ENCODE measurements at regions not wholly inside any gene's neighbourhood (a gene's known extent, or its start where the extent isn't known, plus 50 kb on each side); places are given as distances from the start of the nearest gene placed in this dataset.

GRCh38 chr5:124663101-124663506 lies 83.3 kb downstream of the ZNF608 start:
- no peak for DNase-seq

DNA sequence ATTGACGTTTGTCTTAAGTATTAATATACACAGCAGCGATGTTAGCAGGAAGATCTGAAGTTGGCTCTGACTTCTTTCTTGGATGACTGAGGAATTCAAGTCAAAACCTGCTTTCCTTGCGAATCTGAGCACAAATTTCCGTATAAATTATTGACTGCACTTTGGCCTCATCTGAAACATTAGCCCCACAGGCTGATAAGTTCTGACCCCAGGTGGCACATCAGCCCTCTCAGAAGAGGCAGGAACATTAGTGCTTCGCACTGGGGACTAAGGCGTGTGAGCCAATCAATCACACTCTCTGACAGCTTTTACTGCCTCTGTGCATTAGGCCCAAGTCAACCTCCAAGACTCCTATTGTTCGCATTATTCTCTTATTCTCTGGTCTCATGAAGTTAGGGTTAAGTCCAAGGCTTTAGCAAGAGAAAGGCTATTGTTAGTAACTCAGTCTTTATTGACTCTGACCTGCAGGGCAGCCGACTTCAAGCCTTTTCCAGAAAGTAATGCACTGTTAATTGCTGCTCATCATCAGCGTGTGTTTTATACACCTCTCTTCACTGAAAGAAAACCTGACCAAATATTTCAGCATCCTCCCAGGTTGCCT lies 84.2 kb downstream of the ZNF608 start:
- DNase-seq: no peak

DNA sequence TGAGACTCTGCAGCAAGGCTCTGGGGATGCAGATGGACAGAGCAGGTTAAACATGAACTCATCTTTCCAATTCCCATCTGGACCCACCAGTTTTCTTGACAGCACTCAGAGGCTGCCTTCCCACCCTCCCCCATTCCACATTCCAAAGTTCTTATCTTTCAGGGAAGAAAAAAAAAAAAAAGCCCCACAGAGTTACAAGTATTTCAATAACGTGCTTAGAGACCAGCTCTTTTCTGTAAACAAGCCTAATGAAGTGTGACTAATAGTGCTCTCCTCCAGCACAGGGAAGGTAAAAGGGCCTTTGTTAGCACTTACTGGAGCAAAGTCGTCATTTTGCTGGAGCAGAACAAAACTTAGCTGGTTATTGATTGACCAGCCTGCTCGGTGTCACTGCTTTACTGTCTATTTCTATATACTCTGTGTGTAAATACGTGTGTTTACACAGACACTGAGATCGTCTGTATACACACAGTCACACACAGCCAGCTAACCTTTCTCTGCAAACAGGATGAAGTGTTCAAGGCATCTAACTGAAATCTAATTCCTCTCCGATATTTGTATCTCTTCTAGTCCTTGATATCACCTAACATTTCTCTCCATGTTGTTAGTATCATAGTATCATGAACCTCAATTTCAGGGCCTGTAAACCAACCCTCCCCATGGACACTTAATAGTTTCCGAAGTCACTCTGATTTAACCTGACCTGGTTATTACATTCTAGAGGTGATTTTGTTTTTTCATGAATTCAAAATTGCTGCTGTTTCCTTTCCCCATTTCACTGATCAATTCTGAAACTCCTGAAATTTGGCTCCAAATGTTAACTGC lies 84.9 kb downstream of the ZNF608 start:
- no peak for DNase-seq

- no peak for DNase-seq
Measured at GRCh38 chr5:124660229-124661093, 86.0 kb downstream of the ZNF608 start.

DNA sequence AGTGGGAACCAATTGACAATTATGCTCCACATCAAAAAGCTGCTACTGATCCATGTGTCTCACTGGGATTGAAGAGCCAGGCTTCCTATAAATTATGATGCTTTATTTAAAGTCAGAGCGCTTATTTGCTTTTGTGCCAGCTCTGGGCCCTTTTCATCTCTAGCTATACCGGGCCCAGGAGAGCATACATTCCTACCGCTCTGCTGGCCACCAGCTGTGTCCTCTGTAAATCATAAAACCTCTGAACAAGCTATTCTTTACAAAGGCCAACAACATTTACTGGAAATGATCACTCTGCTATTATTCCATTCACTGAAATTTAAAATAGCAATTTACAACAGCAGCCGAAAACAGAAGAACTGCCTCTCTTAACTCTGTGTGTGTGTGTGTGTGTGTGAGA lies 86.6 kb downstream of the ZNF608 start:
- no peak for DNase-seq

GRCh38 chr5:124658867-124659557 lies 87.4 kb downstream of the ZNF608 start:
- DNase-seq: peak in 1 of 2 donors; percentile 13

- DNase-seq: no peak
Measured at GRCh38 chr5:124655921-124656511, 90.4 kb downstream of the ZNF608 start.

DNA sequence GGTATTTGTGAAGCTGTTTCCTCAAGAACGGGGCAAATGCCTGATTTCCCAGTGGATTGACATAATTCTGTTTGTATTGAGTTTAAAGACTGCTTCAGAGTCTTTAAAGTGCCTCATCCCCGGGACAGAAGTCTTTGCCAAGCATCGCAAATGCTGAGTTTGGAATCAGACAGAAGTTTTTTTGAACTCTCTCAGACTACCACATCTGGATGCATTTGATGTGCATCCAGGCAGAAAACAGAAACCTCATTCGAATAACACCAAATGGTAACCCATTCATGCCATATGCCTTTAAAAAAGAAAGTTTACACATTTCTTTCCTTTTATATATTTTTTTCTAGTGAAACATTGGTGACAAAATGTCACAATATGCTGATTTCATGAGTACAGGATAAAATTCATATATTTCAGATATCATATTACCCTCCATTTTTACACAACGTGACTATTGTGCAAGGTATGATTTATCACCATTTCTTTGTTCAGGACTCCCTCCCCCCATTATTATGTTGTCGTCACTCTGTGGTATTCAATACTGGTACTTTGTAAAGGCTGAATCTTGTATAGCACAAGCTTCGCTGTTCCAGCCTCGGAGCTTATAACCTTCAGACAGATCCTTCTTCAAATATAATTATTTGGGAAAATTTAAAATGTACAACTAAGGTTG lies 91.1 kb downstream of the ZNF608 start:
- no peak for DNase-seq

DNA sequence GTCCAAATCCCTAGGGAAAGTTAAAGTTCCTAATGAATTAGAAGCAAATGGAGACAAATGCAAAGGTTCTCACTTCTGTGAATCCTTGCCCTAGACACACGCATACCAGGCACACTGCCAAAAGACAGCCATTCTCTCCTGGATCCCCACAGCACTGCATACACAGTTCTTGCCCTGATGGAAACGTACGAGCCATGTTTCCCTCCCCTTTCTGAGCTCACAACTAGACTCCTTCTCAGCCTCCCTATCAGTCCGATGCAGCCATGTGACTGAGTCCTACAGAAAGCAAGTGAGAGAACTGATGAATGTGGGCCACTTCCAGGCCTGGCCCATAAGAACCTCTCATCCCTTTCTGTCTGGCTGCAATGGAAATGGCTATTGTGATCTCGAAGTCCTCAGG lies 92.0 kb downstream of the ZNF608 start:
- DNase-seq: no peak

GRCh38 chr5:124653666-124654065 lies 92.8 kb downstream of the ZNF608 start:
- no peak for DNase-seq

- DNase-seq: no peak
Measured at GRCh38 chr5:124652892-124653441, 93.5 kb downstream of the ZNF608 start.

- DNase-seq: no peak
Measured at GRCh38 chr5:124652514-124652819, 94.0 kb downstream of the ZNF608 start.

GRCh38 chr5:124651663-124652513 lies 94.6 kb downstream of the ZNF608 start:
- DNase-seq: peak in 1 of 2 donors; percentile 64

DNA sequence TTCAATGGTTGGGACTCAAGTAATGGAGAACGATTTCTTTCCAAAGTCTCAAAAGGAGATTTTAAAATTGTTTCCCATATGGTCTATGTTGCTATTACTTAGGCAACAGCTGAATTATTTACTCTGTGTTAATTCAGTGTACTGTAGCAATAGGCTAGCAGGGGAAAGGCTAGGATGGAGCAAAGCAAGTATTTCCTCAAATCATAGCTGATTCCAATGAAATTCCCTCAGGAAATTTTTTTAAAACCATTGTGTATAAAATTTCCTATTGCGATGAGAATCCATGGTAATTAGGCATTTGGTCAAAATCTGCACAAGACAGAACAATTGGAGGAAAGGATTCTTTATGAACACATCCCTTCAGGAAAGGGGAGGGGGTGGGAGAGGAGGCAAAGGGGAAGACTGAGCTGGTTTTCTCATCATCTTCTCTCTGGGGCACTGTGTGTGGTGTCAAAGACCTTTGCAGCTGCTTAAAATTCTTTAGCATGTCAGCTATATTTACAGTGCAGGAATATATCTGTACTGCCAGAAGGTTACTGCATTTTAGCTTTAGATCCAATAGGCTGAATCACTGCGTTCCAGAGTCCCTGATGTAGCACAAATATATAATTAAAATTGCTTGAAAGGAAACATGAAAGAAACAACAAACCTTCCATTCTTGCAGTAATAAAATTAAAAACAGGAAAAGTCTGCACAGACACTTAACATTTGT lies 95.3 kb downstream of the ZNF608 start:
- no peak for DNase-seq

- DNase-seq: no peak
Measured at GRCh38 chr5:124650147-124650561, 96.3 kb downstream of the ZNF608 start.

- peak; percentile 70 to 90 for DNase-seq
Measured at GRCh38 chr5:124649491-124650146, 96.8 kb downstream of the ZNF608 start.

DNA sequence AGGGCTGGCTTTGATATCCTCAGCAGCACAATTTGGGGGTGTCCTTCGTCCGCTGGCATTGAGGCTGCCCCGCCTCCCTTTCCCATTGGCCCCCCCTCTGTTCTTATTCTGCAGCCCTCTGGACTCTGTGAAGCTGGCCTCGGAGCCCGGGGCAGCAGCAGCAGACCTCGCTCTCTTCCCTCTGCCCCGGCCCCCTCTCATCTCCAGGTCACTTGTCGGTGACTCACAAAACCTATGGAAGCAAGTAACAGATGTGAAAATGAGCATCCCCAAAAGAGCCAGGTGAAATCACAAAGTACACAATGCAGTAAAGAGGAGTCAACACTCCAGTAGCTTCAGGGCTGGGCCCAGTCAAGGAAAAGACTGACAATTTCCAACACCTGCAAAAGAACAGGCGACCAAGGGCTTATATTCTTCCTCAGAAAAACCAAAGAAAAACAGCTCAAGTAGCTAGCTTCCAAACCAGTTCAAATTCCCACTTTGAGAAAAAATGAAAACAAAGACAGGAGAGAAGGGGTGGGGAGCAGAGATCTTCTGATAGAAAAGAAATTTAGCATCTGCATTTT lies 97.5 kb downstream of the ZNF608 start:
- DNase-seq: no peak

DNA sequence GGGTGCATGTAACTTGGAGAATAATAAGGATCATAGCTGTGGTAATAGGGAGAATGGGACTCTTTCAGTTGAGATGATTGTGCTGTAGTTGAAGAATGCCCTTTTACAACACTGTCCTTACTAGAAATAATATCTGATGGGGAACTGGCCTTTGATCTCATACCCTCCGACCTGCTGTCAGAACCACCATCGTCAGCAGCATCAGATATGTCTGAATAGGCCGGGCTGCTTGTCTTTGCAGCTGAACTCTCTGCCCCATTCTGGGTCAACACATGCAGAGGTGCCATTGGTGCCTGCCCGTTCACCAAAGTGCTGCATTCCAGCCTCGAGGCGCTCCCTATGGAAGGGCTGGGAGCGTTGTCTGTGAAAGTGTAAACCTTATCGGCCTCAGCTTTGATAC lies 99.1 kb downstream of the ZNF608 start:
- no peak for DNase-seq

GRCh38 chr5:124645396-124645795 lies 101.0 kb downstream of the ZNF608 start:
- DNase-seq: no peak

Data from CD4-positive, alpha-beta T cell treated with Interleukin-1 beta for 1 hour (primary cell).